D721Med (cell line): ENCODE measurements at regions not wholly inside any gene's neighbourhood (a gene's known extent, or its start where the extent isn't known, plus 50 kb on each side); places are given as distances from the start of the nearest gene placed in this dataset.

ENCODE experiments used
- DNase-seq: peaks from one replicate; pipeline ENCODE4 v3.0.0; 2011; ENCODE audit warnings: low spot score; ENCODE audit not compliant: insufficient read length
- FAIRE-seq: peaks from 2 replicates; lab custom pipeline; 2011; peaks lifted over from hg19 to GRCh38; lab: Jason Lieb, UNC
- CTCF ChIP-seq: IDR thresholded peaks from 2 replicates; pipeline ENCODE4 v1.5.1; 2012; ENCODE audit warnings: mild to moderate bottlenecking, control low read depth; ENCODE audit not compliant: insufficient read depth; ENCODE audit errors: missing control alignments

GRCh38 chr12:78622529-78623195, 241.9 kb upstream of the SYT1 start:
- DNase-seq (no peak), FAIRE-seq (no peak)
- TF ChIP-seq CTCF: no peak

- FAIRE-seq (no peak), DNase-seq (no peak)
- TF ChIP-seq CTCF: no peak
Measured at GRCh38 chr12:78628491-78629100, 236.0 kb upstream of the SYT1 start.

- no peak for DNase-seq
- no peak for TF ChIP-seq CTCF
- FAIRE-seq: no peak
Measured at GRCh38 chr12:78636231-78636855, 228.2 kb upstream of the SYT1 start.

- TF ChIP-seq CTCF: no peak
- DNase-seq: no peak
- no peak for FAIRE-seq
Measured at GRCh38 chr12:78641837-78642423, 222.6 kb upstream of the SYT1 start.

GRCh38 chr12:78645956-78646355, 218.6 kb upstream of the SYT1 start:
- no peak for TF ChIP-seq CTCF
- FAIRE-seq: peak; percentile 21
- DNase-seq: no peak

- FAIRE-seq (peak; percentile 6), DNase-seq (no peak)
- TF ChIP-seq CTCF: no peak
Measured at GRCh38 chr12:78651755-78652154, 212.8 kb upstream of the SYT1 start.
